H1 (cell line): ENCODE measurements at regions not wholly inside any gene's neighbourhood (a gene's known extent, or its start where the extent isn't known, plus 50 kb on each side); places are given as distances from the start of the nearest gene placed in this dataset.

Experiments used
- CHD1 ChIP-seq: IDR thresholded peaks from 2 replicates; pipeline ENCODE4 v1.6.1; 2012; ENCODE audit warnings: low read depth, low read length, improper control_type of control experiment
- EZH2 ChIP-seq: fragments of 200-600 bp; sonication (generic); IDR thresholded peaks from 2 replicates; pipeline ENCODE4 v1.7.1; 2012; ENCODE audit warnings: low read depth, mild to moderate bottlenecking, moderate library complexity, low read length, inconsistent platforms; ENCODE audit not compliant: severe bottlenecking
- POLR2A ChIP-seq, 2 experiments: IDR thresholded peaks; 1 replicate in 1 of 2; 2 replicates in 1 of 2; pipeline ENCODE4 v1.6.1; 2011; ENCODE audit warnings: low read depth in 2 of 2, low read length in 2 of 2, mild to moderate bottlenecking in 2 of 2; ENCODE audit errors: control extremely low read depth in 1 of 2
- POLR2AphosphoS5 ChIP-seq: IDR thresholded peaks from 2 replicates; pipeline ENCODE4 v1.6.1; 2011; ENCODE audit warnings: low read depth, low read length
- RAD21 ChIP-seq, 2 experiments: IDR thresholded peaks in 1 of 2; conservative IDR thresholded peaks in 1 of 2; 2 replicates each; pipeline ENCODE4 v1.6.1; 2011; ENCODE audit warnings: low read depth in 2 of 2, low read length in 2 of 2, improper control_type of control experiment in 1 of 2, inconsistent platforms in 1 of 2, mild to moderate bottlenecking in 1 of 2, moderate library complexity in 1 of 2
- RXRA ChIP-seq: IDR thresholded peaks from 2 replicates; pipeline ENCODE4 v1.6.1; 2011; ENCODE audit warnings: low read depth, mild to moderate bottlenecking, low read length, moderate library complexity; ENCODE audit not compliant: insufficient read depth
- SIRT6 ChIP-seq: IDR thresholded peaks from one replicate; pipeline ENCODE4 v1.7.1; 2012; ENCODE audit warnings: low read length, inconsistent platforms
- SRF ChIP-seq: IDR thresholded peaks from 2 replicates; pipeline ENCODE4 v1.6.1; 2011; ENCODE audit warnings: mild to moderate bottlenecking, low read depth, low read length, moderate library complexity
- YY1 ChIP-seq: IDR thresholded peaks from 2 replicates; pipeline ENCODE4 v1.6.1; 2011; ENCODE audit warnings: low read depth, mild to moderate bottlenecking, low read length
- ZNF274 ChIP-seq: IDR thresholded peaks from 2 replicates; pipeline ENCODE4 v1.7.0; 2012; ENCODE audit warnings: low read length, borderline replicate concordance; ENCODE audit errors: extremely low read depth
- TF ChIP-seq, protein P1 (sequence below), 3 experiments: IDR thresholded peaks; 1 replicate in 2 of 3; 2 replicates in 1 of 3; pipeline versions ENCODE4 v1.5.1 to v1.6.1; 2011; ENCODE audit warnings: low read length in 3 of 3, mild to moderate bottlenecking in 3 of 3, inconsistent platforms in 2 of 3, low read depth in 1 of 3, moderate library complexity in 1 of 3; ENCODE audit not compliant: insufficient read depth in 1 of 3; ENCODE audit errors: control extremely low read depth in 1 of 3

DNA sequence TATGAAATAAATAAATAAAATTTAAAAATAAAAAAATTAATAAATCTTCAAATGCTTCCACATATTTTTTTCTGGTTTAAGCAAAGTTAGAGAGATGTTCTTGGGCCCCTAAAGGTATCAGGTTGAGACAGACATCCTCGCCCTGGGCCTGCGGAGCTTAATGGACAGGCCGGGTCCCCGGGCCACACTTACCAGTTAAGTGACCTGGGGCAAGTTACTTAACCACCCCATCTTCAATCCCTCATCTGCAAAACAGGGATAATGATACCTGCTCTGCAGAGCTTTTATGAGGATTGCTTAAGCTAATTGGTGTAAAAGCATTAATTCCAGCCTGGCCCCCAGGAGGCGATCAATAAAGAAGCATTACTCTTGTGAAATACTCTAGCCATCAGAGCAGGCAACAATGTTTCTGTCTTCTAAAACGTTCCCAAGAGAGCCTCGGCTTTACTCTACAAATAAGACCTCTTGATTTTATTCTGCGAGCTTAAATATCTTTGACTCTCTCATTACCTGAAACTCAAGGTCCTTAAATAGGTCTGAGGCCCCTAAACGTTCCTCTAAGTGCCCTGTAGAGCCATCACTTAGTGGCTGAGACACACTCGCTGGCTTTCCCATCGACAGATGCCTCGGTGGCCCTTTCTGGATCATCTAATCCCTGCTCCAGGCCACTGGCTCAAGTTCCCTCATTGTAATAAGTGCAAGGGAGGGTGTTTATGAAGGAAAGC, 81.1 kb upstream of the DIO3 start:
- TF ChIP-seq EZH2 (no peak), SIRT6 (no peak), POLR2A (IDR thresholded peaks at IDR 0.05; ENCODE audit: control extremely low read depth in 1 of 2, low read depth in 2 of 2, low read length in 2 of 2) (no peak), YY1 (no peak), ZNF274 (no peak), RXRA (no peak), RAD21 (IDR thresholded peaks at IDR 0.05 in 1 of 2, conservative IDR thresholded peaks at IDR 0.05 in 1 of 2; ENCODE audit: low read depth in 2 of 2, low read length in 2 of 2) (no peak), CHD1 (no peak), SRF (no peak), POLR2AphosphoS5 (no peak)
- TF ChIP-seq, protein P1, sequence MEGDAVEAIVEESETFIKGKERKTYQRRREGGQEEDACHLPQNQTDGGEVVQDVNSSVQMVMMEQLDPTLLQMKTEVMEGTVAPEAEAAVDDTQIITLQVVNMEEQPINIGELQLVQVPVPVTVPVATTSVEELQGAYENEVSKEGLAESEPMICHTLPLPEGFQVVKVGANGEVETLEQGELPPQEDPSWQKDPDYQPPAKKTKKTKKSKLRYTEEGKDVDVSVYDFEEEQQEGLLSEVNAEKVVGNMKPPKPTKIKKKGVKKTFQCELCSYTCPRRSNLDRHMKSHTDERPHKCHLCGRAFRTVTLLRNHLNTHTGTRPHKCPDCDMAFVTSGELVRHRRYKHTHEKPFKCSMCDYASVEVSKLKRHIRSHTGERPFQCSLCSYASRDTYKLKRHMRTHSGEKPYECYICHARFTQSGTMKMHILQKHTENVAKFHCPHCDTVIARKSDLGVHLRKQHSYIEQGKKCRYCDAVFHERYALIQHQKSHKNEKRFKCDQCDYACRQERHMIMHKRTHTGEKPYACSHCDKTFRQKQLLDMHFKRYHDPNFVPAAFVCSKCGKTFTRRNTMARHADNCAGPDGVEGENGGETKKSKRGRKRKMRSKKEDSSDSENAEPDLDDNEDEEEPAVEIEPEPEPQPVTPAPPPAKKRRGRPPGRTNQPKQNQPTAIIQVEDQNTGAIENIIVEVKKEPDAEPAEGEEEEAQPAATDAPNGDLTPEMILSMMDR (IDR thresholded peaks at IDR 0.05; ENCODE audit: control extremely low read depth in 1 of 3, insufficient read depth in 1 of 3, low read depth in 1 of 3, low read length in 3 of 3): peak in 1 of 3 experiments; percentile 16; a peak in 1 of 4 replicates
